Activated CD8-positive, alpha-beta memory T cell treated with anti-CD3 and anti-CD28 coated beads for 4 hours (primary cell): ENCODE measurements at regions not wholly inside any gene's neighbourhood (a gene's known extent, or its start where the extent isn't known, plus 50 kb on each side); places are given as distances from the start of the nearest gene placed in this dataset.

Experiments
- DNase-seq, 2 donors: peaks; one replicate each; pipeline ENCODE4 v3.0.0-alpha.2; 2020; ENCODE audit warnings: low read depth in 2 of 2

DNA sequence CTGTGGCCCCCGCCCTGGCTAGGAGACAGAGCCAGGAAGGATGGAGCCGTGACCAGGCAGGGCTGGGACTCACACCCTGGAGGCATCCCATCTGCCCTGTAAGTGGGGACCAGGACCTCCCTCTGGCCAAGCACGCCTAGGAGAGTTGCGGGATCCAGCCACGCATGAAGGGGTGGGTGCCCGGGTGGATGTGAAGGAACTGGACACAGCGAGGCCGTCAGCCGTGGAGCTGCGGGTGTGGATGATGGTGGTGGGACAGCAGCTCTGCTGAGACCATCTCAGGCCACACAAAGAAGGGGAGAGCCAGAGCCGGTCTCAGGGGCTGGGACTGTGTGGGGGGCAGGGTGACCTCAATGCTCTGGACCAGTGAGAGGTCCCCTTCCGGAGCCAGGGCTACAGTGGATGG lies 746.4 kb downstream of the BRD1 start:
- no peak for DNase-seq

DNA sequence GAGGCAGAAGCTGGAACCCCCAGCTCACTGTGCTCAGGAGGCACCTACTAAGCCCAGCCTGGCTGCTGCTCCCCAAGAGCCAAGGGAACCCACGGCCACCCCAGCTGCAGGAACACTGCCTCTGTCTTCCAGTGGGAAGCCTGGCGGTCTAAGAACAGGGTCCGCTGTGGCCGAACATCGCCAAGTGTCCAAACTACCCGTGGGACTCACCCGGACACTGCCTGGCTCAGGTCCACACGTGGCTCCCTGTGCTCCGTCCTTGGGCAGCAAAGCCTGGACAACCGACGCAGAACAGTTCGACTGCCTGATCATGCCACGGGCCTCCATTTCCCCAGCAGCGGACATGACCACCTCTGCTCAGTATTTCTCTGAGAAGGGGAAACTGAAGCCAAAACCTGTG lies 747.0 kb downstream of the BRD1 start:
- DNase-seq: no peak

DNA sequence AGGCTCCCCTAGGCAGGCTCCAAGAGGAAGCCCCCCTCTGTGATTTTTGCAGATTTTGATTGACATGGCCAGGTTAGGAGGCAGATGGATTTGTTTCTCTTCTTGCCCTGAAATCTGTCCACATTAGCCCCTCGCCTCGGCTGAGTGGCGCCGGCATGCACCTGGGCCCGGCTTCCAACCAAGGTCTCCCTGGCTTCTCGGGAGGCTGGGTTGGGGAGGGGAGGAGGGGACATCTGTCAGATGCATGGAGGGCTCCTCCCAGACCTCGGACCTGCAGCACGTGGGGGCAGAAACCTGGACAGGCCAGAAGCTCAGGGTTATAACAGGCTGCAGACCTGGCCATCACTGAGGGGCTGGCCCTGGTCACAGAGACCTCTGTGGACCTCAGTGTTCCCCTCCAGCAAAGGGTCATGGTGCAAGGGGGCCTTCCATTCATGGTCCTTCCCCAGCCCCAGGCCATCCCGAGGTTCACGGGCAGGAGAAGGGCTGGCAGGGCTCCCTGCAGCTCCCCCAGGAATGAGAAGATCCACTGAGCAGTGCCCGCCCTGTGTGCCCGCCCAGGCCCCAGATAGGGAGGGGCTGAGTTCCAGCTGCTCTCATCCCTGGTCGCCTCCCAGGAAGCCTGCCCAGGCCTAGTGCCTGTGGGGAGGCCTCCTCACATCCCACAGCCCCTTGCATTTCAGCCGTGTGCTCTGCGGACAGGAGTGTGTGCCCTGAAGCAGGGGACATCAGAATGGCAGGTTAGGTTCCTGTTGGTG lies 747.8 kb downstream of the BRD1 start:
- DNase-seq: no peak

DNA sequence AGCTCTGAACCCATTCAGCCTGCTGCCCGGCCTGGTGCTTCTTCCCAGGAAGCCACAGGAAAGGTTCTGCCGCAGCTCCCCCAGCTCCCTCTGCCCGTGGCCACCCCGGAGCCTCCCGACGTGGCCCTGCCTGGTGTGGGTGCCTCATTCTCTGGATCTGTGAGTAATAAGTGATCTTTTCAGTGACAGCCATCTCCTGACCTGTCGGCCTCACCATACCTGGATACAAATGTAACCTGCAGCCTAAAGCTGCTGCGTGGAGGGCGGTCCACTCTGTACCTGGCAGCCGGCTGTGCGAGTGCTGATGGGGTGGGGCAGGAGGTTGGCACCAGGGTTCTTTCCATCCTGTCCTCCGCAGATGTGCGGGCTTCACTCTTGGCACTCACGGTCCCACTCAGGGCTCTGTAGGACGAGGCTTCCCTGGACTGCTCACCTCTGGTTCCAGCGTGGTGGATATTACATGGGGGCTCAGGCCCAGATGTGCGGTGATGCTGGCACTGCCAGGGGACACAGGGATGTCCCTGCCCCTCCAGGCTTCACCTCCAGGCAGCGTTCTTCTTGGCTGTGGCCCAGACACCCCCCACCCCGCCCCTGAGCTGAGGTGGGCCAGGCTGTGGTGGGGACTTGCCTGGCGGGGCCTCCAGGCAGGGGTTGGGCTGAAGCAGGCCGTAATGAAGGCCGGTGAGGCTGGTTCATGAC lies 748.5 kb downstream of the BRD1 start:
- DNase-seq: no peak

DNA sequence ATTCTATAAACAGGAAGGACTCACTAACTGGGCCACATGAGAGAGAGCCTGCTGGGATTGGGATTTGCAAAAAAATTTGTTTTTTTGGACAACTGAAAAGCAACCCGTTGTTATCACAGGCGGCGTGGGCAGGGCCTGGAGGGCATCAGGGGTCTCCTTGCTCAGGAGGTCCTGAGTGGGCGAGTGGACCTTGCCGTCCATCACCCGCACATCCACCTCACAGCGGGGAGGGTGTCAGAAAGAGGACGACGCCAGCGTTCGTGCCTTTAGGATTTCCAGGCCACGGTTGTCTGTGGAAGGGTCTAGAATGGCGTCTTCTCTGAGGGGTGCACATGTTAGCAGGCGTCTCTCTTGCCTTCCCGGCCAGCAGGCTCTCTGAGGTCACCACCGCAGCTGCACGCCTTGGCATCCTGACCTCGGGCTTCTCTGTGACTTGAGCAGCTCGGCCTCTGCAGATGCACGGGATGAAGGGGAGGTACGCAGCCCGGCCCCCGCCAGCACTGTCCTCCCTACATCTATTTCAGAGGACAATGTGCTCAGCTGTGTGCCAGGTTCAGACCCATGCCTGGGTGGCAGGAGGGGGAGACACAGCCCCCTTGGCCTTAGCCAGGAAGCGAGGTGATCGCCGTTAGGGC lies 749.5 kb downstream of the BRD1 start:
- DNase-seq: no peak

DNA sequence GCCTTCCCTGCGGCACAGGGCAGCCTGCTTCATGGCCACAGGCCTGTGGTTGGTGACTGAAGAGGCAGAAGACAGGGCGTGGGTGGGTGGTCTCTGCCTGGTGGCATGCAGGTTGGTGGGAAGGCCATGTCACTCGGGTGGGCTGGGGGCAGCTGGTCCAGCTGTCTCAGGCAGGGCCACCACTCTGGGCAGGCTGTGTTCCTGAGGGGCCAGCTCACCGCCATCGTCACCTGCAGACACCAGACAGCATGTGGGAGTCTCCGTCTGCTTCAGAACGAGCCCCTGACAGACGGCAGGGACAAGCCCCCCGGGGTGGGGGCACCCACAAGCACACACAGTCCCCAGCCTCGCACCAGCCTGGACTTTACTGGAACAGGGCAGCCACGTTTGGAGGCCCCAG lies 750.1 kb downstream of the BRD1 start:
- no peak for DNase-seq

DNA sequence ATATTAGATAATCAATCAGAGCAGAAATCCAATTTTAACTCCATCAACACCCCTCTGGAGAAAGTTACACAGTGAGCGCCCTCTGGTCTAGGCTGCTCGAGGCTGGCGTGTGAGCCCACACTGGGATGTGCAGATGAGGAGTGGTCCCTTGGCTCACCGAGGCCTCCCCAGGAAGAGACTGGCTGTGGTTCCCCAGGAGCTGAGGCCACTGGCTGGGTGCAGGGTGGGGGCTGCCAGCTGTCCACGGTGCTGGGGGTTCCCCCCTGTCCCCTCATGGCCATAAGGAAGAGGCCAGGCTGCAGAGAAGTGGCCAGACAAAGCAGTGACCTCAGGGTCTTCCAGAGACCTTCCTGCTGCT lies 750.7 kb downstream of the BRD1 start:
- DNase-seq: no peak

DNA sequence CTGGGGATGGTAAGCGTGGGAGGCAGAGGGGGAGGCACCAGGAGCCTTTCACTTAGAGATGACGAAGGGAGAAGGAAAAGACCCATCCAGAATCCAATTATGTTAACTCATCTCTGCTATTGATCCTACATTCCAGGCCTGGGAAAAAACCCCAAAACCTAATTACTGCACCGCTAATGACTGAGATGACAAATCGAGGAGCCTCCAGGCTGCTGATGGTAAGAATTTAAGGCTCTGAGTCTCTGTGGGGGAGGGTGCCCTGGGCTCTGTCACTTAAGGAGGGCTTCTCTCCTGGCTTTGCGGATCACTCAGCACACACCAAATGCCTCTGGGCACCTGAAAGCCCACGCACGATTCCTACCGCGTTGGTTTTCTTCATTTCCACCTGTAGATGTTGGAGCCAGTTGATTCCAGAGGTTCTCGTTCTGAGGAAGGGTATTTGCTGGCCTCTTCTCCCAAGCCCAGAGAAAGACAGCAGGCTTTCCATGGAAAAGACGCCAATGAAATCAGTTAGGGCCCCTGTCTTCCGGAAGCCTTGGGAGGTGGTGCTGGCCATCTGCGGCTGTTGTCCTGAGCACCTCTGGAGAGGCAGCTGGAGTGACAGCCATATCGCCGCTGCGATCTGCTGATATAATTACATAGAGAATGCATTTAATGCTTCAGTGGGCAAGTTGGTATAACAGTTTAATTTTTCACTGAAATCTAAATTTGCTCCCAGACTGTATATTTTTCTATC lies 751.2 kb downstream of the BRD1 start:
- no peak for DNase-seq

DNA sequence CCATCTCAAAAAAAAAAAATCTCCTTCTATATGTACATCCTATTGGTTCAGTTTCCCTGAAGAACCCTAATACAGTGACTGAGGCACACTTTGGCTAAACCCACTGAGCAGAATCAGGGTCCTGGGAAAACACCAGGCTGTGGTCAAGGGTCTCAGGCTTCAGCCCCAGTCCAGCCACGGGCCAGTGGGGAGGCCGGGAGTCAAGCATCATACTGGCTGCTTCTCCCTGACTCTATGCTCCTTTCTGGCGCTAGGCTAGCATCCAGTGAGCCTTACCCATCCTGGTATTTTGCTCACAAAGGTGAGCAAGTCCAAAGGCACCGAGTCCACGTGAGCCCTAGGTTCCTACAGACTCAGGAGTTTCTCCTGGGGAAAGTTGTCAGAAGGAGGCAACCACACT lies 752.5 kb downstream of the BRD1 start:
- no peak for DNase-seq

DNA sequence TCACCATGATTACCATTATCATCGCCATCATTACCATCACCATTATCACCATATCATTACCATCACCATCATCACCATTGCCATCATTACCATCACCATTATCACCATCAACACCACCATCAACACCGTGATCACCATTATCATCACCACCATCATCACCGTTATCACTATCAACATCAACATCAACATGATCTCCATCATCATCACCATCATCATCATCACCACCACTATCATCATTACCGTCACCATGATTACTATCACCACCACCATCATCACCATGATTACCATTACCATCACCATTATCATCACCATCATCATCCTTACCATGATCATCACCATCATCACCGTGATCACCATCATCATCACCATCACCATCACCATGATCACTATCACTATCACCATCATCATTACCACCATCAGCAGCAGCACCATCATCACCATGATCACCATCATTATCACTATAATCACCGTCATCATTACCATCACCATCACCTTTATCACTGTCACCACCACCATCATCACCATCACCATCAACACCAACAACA lies 753.7 kb downstream of the BRD1 start:
- DNase-seq: no peak

DNA sequence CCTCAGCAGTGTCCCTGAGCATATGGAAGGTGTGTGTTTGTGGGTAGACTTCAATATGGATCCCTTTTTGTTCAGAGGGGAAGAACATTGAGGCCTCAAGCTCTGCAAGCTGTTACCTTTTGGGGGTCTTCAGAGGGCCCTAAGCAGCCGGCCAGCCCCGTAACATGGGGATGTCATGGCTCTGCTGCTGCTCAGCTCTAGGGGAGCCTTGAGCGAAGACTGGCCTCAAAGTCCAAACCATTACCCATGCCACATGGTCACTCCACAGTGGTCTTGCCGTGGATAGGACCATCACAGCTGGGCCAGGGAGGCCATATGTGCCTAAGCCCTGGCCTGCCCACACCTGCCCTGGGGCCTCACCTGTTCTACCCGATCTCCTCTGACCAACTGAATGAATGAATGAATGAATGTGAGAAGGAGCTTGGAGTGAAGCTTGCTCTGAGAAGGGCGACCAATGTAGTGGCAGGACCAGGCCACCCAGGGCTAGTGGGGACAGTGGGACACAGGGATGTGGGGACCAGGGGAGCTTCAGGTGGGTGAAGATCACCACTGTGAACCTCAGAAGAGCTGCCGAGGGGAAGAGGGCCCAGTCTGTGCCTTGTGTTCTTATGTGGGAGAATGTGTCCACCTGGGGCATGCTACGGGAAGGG lies 754.6 kb downstream of the BRD1 start:
- no peak for DNase-seq

DNA sequence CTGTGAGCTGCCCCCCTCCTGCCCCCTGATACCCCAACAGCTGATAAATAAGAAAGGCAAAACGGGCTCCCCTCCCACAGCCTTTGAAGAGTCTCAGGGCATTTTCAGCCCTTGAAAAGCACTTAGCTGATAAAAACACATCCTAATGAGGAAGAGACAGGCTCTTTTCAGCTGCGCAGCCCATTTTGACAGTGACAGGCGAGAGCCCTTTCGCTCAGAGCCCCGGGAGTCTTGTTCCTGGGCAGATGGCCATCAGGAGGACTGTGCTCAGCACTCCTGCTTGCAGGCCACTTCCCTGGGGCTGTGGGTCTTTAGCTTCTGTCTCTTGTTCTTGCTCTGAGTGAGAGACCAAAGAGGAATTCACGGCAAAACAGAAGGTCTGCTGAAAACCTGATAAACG lies 757.2 kb downstream of the BRD1 start:
- no peak for DNase-seq

DNA sequence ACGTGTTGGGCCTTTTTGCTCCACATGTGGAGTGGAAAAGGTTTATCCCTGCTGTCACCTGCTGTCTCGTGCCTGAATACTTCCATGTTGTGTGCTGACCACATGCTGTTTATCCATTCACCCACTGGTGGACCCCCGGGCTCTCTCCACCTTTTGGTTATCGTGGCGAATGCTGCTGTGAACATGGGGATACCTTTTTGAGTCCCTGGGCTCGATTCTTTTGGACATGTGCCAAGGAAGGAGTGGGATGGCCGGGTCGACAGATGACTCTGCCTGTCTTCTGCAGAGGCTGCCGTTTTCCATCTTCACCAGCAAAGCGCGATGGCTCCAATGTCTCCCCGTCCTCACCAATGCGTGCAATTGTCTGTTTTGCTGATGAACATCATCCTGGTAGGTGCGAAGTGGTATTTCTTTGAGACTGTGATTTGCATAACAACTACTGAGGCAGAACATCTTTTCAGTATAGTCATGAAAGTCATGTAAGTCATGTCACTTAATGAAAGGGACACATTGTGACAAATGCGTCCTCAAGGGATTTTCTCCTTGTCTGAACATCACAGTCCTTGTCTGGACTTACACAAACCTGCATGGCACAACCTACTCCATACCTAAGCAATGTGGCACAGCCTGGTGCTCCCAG lies 758.7 kb downstream of the BRD1 start:
- DNase-seq: no peak

DNA sequence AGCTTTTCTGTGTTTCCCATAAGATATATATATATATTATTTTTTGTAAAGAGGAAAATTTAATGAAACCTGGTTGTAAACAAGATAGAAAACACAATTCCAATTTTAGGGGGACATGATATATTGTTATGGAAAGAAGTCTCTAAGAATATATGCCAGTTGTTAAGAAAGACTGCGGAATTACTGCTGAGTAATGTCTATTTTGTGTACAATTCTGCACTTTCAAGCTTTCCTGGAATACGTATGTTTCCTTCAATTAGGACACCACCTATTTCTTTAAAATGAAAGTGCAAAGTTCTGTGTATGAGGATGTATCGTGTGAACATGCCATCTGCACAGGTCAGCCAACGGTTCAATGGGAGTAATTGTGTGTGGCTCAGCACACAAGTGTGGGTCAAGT lies 760.2 kb downstream of the BRD1 start:
- DNase-seq: no peak

DNA sequence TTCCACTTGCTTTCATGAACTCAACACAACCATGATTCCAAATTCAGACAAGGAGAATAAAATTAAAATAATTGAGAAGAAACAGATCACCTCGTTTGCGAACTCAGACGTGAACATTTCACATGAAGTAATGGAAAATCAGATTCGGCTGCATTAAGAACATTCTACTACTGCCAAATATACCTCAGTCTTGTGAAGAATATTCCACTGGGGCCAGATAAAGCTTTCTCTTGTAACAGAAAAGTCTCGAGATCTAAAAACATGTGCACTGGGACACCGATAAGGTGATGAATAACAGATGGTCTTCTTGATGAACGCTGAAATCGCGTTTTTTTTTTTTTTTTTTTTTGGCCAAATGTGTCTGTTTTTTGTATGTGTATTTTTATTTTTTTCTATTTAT lies 761.1 kb downstream of the BRD1 start:
- DNase-seq: no peak

DNA sequence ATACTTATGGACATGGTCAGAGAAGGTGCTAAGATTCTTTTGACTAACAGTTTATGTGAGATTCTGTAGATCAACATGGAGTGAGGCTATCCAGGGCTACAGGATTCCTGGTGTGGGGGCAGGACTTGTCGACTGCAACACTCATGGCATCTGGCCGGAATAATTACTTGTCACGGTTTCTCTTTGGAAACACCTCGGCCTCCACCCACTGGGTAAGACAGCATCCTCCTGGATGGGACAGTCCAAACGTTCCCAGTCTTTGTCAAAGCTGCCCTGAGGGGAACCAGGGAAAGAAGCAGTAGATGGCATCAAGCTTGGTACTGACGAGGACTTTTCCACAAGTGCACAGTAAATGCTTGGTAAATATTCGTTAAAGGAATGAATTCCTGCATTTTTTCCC lies 762.8 kb downstream of the BRD1 start:
- no peak for DNase-seq

DNA sequence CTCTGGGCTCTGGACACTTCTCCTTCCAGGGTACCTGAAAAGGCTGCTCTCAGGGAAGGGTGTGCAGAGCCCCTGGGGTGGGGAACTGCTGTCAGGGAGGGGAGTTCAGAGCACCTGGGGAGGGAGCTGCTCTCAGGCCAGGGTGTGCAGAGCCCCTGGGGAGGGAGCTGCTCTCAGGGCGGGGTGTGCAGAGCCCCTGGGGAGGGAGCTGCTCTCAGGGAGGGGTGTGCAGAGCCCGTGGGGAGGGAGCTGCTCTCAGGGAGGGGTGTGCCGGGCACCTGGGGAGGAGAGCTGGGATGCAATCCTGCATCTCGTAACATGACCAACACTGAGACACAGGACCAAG lies 764.2 kb downstream of the BRD1 start:
- DNase-seq: no peak

DNA sequence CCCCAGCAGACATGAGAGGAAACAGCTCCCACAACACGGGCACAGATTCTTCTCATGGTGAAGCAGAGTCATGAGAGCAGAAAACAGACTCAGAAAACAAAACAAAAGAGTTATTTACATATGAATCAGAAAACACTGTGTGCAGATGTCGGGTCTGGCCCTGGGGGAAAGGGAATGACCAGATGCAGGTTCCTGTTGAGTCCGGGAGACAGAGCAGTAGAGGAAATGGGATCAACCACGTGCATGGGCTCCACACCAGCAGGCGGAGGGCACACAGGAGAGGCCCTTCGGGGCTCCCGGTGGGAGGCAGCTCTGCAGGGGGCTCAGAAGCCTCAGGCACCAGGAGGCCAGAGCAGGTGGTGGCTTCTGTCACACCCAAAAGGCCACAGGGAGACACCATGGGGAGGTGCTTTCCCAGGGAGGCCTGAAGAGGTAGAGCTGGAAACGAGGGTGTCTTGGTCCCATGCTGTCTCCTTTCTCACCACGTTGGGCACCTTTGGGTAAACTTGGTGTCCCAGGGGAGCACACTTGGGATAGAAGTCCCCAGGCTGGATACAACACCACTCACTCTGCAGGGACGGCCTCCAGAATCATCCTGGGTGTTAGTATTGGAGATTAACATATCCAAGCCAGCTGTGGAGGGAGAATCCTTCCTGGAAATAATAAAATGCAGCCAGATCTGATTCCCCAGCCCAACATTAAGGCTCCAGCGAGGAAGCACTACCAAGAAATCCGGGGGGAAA lies 764.7 kb downstream of the BRD1 start:
- DNase-seq: no peak

DNA sequence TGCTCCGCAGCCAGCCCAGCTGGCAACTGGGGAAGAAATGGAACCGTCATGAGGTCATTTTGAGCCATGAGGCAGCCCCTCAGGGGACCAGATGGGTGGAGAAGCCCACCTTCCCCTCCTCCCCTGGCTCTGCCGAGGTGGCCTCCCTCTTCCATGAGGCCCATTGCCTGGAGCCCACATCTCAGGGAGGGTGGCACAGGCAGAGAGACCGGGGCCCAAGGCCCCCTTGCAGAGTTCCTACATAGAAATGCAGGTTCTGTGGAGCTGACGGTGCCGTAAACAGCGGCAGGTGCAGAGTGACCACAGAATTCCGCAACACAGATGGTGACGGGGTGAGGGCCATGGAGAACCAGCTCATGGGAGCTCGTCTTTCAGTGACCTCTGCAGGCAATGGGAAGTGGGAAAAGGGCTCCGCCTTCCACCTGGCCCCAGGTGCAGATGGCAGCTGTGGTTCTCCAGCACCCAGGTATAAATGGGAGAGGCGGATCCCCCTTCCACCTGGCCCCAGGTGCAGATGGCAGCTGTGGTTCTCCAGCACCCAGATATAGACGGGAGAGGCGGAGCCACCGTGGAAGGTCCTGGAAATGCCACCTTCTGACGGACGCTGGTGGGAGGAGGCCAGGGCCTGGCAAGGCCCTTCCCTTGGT lies 765.4 kb downstream of the BRD1 start:
- no peak for DNase-seq

DNA sequence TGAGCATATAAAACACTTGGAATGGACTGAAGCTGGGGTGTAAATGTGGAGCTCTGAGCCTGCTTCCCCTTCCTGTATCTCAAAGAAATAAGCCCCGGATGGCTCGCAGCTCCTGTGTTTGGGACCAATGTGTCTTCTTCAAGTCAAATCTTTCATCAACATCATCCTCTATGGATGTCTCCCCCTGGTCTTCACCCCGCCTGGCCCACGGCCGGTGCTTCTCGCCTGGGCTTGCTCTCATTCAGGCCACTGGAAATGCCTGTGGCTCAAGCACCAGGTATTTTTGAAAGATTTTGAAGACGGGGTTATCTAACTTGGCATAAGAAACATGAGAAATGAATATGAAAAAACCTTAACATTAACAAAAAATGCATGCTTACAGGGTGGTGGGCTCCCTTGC lies 769.8 kb downstream of the BRD1 start:
- DNase-seq: no peak
